ENCODE measurements at regions not wholly inside any gene's neighbourhood (a gene's known extent, or its start where the extent isn't known, plus 50 kb on each side); places are given as distances from the start of the nearest gene placed in this dataset.
A peak's percentile ranks its signal among the peaks of the same experiment; 100 is the strongest.
"Not testable (repeated sequence)": the region's sequence is repeated elsewhere in the genome, so short reads cannot be mapped to it uniquely, and the experiment has no call there.

DNA sequence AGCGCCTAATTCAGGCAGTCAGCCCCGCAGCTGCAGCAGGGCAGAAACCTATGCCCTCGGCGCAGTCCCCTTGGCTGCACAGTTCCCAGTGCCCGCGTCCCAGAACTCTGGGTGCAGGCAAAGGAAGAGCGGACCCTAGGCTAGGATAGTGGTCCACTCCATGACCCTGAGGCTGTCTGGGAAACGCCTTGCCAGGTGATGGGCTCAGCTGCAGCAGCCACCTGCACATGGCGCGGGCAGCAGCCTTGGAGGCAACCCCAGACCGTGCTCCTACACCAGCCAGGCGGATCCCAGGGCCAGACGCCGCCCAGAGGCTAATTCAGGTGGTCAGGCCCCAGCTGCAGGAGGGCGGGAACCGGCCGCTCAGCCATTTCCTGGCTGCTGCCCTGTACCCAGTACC lies 83.0 kb downstream of the POTEC start:
- not testable (repeated sequence) for DNase-seq (ENCODE audit: low read depth in 2 of 2)

DNA sequence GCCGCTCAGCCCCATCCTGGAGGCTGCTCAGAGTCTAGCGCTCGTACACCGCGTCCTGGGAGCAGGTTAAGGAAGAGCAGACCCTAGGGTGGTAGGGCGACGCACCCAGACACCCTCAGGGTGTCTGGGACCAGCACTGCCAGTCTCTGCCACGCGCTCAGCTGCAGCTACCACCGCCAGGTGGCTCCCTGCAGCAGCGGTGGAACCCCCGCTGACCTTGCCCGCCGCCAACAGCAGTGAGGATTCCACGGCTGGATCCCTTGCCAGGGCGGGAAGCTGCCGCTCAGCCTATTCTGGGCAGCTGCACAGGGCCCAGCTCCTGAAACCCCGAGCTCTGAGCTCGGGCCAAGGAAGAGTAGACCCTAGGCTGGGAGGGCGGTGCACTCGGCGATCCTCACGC lies 83.6 kb downstream of the POTEC start:
- DNase-seq (ENCODE audit: low read depth in 2 of 2), result not testable (repeated sequence)

DNA sequence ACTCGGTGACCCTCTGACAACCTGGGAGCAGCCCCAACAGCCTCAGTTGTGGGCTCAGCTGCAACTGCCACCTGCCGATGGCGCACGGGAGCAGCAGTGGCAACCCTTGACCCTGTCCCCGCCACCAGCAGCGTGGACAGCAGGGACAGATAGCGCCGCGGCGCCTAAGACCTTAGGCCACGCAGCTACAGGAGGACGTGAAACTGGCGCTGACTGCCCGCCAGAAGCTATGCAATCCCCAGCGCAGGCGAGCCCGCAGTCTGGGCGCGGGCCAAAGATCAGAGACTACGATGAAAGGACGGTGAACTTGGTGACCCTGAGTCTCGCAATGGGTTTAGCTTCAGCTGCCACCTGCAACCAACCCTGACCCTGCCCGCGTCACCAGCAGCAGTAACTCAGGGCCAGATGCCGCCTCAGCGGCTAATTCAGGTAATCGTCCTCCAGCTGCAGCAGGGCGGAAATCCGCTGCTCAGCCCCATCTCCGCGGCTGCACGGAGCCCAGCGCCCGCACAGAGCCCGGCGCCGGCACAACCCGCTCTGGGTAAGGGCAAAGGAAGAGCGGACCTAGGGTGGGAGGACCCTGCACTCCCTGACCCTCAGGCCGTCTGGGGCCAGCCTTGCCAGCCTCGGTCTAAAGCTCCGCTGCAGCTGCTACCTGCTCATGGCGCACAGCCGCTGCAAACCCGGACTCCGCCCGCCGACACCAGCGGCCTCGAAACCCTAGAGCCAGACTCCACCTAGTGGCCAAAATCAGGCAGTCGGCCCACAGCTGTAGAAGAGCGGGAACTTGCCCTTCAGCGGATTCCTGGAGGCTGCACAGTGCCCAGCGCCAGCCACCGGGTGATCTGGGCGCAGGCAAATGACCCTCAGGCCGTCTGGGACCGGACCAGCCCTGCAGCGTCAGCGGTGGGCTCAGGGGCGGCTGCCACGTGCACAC lies 85.1 kb downstream of the POTEC start:
- not testable (repeated sequence) for DNase-seq (ENCODE audit: low read depth in 2 of 2)

DNA sequence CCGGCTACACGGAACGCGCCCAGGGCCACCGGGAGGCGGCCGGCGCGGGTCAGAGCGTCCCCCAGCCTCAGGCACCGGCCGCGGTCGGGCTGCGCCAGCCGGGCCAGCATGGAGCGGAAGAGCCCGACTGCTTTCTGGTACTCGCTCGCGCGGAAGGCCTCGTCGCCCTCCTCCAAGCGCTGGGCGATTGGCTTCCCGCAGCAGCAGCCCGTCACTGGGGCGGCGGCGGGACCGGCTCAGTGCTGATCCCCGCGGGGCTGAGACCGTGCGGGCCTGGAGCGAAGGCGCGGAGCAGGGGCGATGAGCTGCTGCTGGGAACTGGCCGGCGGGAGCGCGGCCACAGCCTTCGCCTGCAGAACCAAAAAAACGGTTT lies 92.8 kb downstream of the POTEC start:
- not testable (repeated sequence) for DNase-seq (ENCODE audit: low read depth in 2 of 2)

DNA sequence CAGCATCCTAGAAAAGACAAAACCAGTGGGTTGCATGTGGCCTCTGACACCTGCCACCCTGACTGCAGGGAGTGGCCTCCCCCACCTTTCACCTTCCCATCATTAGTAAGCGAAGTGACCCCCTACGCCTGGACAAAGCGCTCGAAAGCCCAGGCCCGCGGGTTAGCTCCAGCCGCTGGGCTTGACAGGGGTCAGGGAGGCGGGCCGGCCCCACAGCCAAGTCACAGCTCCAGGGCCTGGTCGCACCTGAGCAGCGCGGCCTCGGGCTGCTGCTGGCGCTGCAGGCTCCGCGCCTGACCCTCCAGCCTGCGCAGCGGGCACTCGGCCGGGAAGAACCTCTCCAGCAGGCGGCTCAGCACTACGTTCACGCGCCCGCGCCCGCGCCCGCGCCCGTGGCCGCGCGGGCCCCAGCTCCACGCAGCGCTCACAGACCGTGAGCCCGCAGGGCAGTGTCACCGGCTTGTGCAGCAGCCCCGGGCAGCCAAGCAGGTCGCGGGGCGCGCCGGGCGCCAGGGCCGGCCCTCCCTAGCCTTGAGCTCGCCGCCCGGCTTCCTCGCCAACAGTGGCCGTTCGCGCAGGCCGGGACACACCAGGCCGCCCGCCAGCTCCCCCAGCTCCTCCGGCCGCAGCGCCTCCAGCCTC lies 93.3 kb downstream of the POTEC start:
- DNase-seq (ENCODE audit: low read depth in 2 of 2), result peak in 1 of 2 donors; percentile 2

DNA sequence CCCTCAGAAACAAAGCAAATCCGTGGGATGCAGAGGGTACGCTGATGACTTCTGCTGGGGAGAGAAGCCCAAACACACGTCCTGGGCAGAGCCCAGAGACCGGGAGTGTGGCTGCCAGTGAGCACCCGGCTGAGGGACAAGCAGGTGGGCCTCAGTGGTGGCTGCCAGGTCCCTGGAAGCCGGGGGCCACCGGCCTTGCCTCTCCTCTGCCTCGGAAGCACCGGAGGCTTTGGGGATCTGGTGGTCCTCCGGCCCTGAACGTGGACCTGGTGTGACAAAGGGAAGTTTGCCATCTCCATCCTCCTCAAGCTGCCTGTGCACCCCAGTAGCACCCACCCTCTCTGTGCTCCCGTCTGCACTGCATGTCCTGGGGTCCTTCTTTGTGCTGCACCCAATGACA lies 94.3 kb downstream of the POTEC start:
- not testable (repeated sequence) for DNase-seq (ENCODE audit: low read depth in 2 of 2)

DNA sequence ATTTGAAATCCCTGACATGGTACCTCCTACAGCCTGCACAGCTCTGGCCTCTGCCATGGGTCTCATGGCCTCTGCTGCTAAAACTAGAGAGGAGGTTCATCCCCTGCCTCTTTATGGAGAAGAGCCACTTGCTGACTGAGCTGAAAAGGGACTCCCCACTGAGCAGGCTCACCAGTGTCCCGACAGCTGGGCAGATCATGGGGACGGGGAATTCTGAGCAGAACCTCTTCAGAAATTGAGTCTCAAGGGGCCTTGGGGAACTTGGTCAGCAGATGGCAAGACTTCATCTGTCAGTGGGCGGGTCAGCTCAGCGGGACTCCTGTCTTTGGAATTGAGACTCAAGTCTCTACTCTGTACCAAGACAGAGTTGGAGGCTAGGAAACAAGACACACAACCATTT lies 95.7 kb downstream of the POTEC start:
- not testable (repeated sequence) for DNase-seq (ENCODE audit: low read depth in 2 of 2)

DNA sequence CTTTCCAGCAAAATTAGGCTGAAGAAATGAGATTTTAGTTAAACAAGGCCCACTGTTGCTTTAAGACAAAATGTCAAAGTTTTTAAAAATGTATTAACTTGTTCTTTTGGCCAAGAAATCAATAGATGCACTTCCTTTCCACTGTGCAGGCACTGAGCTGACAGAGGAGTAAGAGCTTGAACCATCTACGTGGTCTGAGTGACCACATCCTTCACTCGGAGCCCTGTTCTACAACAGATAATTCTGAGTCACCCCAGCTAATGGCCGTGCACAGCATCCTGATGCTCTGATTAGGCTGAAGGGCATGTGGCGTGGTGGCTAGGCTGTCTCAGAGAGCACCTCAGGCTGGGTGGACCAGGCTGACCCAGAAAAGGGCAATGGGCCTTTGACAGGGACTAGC lies 107.9 kb downstream of the POTEC start:
- not testable (repeated sequence) for DNase-seq (ENCODE audit: low read depth in 2 of 2)

DNA sequence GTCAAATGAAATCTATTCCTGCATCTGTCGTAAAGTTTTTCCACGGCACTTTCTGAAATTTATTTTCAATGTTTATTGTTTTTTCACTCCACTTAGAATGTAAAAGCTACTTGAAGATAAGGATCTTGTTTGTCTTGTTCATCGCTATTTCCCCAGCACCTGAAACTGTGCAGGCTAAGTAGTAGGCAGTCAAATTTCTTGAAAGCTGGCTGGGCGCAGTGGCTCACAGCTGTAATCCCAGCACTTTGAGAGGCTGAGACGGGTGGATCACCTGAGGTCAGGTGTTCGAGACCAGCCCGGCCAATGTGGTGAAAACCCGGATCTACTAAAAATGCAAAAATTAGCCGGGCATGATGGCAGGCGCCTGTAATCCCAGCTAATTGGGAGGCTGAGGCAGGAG lies 111.0 kb downstream of the POTEC start:
- not testable (repeated sequence) for DNase-seq (ENCODE audit: low read depth in 2 of 2)

DNA sequence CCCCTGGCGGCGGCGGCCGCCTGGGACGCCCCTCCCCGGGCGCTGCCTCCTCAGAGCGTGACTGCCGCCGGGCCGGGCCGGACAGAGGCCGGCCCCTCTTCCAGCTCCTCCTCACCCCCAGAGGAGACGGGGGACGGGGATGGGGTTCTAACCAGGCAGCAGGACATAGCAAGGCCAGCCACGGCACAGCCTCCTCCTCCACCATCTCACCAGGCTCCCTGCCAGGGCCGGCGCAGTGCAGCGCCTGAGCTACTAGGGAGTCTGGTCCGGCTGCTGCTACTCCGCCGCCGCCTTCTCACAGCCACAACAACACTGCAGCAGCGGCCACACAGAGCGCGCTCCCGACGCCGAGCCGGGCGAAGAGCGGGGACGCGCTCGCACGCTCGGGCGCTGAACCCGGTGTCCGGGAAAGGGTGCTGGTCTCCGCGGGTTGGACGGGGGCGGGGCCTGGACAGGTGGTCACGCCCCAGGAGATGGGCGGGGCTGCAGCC lies 112.3 kb downstream of the POTEC start:
- DNase-seq (ENCODE audit: low read depth in 2 of 2), result not testable (repeated sequence)

DNA sequence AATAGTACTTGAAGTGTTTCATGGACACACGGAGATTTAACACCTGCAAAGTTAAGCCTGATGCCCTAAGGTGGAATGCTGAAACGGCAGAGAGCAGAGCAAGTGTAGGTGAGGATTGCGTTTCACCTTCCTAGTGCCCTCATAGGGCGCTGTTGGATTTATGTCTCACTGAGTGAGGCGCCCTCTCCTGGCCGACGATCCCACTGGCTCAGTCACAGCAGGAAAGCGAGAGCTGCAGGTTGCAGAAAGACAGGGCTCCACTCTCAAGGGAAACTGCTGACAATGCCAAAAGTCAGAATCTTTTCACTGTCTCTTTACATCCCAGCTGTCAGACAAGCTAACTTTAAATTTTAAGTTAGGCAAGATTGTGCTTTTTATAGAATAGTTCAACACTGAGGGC lies 127.6 kb downstream of the POTEC start:
- DNase-seq (ENCODE audit: low read depth in 2 of 2), result not testable (repeated sequence)

DNA sequence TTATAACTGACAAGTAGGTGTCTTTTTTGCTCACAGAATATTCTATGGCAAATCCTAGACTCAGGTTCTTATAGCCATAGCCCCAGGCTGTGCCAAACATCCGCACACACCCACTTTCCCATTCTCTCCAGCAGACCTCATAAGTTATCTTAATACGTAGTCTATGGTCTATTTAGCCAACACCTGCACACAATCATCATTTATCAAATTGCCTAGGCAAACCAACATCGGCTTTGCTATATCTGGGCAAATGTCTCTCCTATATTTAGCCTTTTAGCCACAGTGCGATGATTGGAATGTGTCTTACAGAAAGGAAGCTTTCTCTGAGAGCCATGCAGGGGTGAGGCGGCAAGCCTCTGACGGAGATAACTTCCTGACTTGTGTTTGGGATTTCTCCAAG lies 128.0 kb downstream of the POTEC start:
- not testable (repeated sequence) for DNase-seq (ENCODE audit: low read depth in 2 of 2)

DNA sequence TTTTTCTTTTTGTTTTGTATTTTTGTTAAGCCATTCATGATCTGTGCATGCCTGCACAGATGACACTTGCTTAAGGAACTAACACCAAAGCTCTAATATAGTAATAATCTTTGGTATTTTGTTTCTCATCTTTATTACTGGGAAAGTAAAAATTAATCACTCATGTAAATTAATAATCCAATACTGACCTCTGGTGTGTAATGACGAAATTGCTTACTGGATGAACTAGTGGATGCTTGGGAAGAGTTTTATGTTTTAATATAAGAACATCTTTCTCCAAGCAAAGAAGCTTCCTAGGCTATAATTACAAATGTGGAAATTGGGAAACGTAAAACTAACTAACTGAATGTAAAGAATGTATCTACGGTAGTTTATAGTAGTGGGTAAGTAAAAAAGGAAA lies 147.9 kb downstream of the POTEC start:
- DNase-seq (ENCODE audit: low read depth in 2 of 2), result not testable (repeated sequence)

DNA sequence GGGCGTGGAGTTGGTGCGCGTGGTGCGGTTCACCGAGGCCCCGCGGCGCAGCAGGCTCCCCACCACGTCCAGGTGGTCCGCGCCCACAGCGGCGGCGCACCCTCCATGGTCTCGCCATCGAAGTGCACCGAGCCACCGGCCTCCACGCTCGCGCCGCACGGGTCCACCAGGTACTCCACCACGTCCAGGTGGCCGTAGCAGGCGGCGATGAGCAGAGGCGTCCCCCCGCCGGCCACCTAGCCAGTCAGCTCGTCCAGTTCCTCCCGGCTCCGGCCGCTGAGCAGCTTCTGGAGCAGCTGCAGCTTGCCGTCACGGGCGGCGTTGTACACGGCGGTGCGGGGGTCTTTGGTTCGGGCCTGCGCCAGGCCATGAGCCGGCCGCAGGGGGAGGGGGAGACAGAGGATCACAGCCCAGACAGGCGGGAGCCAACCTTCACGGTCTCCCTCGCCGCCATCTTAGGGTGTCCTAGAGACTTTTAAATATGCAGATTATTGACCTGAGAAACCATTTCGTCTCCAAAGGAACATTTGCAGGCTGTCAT lies 149.8 kb downstream of the POTEC start:
- DNase-seq (ENCODE audit: low read depth in 2 of 2), result not testable (repeated sequence)

DNA sequence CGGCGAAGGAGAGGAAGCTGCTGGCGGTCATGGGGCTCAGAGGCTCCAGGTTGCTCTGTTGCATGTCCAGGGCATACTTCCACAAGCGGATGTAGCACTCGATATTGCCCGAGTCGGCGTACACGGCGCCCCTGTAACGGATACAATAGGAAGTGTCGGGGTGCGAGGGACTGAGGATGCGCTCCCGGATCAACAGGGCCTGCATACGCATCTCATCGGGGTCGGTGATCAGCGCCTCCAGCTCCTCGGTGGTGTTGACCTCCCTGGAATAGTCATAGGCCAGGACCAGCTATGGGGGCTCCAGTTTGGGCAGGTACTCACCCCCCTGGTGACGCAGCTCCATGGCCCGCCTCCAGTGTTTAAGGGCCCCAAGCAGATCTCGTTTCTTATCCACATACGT lies 150.8 kb downstream of the POTEC start:
- DNase-seq (ENCODE audit: low read depth in 2 of 2), result not testable (repeated sequence)

DNA sequence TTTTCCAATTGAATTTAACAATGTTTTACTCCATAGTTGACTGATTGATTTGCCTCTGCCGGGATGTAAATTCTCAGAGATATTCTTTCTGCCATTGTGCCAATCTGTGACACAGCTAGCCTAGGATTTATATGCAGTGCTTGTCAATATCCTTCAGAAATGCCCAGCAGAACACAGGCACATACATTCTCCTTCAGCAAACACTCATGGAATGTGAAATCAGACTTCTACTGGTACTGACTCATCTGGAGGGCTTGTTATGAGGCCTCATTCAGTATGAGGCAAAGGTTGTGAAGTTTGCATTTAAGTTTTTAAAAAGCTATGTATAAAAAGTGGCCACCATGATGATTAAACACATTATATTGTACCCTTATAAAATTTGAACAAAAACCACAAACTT lies 158.4 kb downstream of the POTEC start:
- DNase-seq (ENCODE audit: low read depth in 2 of 2), result not testable (repeated sequence)

DNA sequence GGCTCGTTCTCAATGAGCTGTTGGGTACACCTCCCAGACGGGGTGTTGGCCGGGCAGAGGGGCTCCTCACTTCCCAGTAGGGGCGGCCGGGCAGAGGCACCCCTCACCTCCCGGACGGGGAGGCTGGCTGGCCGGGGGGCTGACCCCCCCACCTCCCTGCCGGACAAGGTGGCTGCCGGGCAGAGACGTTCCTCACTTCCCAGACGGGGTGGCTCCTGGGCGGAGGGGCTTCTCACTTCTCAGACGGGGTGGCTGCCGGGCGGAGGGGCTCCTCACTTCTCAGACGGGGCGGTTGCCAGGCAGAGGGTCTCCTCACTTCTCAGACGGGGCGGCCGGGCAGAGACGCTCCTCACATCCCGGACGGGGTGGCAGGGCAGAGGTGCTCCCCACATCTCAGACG lies 160.7 kb downstream of the POTEC start:
- not testable (repeated sequence) for DNase-seq (ENCODE audit: low read depth in 2 of 2)

DNA sequence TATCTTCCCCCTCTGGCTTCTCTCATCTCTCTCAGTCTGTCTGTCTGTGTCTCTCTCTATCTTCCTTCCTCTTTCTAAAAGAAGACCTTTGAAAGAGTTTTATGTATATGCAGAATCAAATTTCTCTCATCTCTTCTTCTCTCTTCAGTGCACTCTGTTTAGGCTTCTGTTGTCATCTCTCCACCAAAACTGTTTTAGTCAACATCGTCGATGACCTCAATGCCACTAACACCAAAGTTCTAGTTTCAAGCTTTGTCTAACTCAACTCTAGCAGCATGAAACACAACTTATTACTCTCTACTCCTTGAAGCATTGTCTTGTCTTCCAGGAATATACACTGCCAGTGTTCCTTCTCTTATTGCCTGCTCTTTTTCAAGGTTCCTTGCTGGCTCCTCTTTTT lies 163.9 kb downstream of the POTEC start:
- DNase-seq (ENCODE audit: low read depth in 2 of 2), result not testable (repeated sequence)

DNA sequence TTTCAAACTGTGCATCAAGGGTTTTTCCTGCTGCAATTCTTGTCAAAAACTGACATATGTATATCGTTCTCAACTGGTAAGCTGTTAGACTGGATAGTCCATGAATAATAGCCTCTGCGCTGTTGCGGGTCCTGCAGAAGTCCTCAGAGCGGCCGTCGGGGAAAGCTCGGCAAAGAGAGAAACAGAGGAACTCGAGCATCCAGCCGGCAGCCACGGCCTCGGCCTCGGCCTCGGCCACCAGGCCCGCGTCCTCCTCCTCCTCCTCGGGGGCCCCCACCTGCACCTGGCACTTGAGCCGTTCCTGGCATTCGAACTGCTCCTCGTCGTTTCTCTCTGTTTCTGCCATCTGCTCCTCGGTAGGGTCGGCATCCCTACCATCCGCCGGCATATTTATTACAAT lies 165.0 kb downstream of the POTEC start:
- not testable (repeated sequence) for DNase-seq (ENCODE audit: low read depth in 2 of 2)

DNA sequence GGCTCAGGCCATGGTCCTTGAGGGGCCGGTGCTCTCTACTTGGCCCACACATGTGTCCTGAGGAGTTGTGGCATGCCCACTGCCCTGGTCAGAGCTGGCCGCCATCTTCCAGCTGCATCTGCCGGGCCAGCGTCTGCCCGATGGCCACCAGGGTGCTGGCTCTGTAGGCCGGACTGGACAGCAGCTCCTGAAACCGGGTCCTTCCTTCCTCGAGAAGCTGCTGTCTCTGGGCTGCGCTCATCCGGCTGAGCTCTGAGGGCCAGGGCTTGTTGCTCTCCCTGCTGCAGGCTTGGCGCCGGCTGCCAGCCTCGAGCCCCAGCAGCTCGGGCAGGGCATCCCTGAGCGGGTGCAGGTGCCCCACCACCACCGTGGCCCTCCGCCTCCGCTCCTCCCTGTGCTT lies 182.1 kb downstream of the POTEC start:
- not testable (repeated sequence) for DNase-seq (ENCODE audit: low read depth in 2 of 2)

DNA sequence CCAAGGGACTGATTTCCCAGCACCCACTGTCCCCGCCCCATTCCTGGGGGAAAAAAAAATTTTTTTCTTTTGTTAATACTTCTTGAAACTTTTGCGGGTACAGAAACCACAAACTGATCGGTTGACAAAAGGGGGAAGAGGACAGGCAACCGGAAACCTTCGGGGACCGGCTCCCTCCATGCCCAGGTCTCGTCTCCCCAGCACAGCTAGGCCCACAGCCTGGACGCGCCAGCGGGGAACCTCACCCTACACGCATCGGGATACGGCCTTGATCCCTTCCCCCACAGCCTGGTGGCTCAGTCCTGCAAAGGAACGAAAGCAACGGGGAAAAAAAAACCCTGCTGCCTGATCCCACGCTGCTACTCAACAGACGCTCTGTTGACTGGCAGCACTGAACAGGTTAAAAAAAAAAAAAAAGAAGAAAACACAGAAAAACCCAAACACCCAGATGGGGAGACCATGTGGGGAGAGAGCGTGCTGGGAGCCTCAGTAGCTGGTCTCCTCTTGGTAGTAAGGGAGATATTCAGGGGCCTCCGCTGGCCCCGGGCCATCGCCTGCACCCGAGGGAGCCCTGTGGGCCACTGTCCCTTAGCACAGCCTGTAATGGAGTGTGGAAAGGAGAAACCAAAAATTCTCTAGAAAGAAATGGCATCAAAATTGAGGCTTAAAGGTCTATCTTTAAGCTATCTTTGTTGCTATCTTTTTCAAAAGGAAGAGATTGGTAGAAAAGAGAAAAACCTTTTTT lies 185.7 kb downstream of the POTEC start:
- not testable (repeated sequence) for DNase-seq (ENCODE audit: low read depth in 2 of 2)

DNA sequence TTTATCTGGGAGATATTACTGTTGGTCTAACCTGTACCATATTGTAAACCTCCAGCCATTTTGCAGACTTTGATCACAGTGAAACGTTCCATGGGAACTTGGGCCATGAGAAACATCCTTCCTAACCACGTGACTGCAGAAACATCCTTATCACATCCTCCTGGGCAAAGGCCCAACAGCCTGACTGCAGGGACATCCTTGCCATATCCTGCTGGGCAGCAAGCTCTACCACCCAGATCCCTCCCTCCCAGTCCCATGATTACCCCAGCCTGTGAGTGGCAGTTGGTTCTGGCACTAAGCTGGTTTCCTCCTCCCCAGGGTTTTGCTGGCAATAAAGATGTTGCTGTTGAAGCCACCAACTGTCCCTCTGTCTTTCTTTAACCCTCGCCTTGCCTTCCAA lies 201.2 kb downstream of the POTEC start:
- DNase-seq (ENCODE audit: low read depth in 2 of 2), result not testable (repeated sequence)

Measured in dermis microvascular lymphatic vessel endothelial cell (primary cell).